ENCODE measurements at regions not wholly inside any gene's neighbourhood (a gene's known extent, or its start where the extent isn't known, plus 50 kb on each side); places are given as distances from the start of the nearest gene placed in this dataset.

DNA sequence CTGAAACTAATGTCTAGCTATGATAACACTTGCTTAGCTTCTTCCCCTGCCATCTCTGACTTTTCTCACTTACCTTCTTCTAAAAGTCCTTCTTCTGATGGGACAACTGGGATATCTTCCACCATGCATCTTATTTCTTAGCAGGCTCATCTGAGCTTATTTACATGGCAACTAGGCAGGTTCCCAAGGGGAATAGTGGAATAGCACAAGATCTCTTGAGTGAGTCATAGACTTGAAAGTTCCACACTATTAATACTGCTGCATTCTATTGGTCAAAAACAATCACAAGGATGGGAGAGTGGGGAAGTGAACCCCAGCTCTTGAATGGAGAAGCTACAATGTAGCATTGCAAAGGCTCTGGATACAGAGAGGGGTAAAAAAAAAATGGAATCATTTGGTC lies 142.1 kb downstream of the HAO1 start:
- TF ChIP-seq, protein P1, sequence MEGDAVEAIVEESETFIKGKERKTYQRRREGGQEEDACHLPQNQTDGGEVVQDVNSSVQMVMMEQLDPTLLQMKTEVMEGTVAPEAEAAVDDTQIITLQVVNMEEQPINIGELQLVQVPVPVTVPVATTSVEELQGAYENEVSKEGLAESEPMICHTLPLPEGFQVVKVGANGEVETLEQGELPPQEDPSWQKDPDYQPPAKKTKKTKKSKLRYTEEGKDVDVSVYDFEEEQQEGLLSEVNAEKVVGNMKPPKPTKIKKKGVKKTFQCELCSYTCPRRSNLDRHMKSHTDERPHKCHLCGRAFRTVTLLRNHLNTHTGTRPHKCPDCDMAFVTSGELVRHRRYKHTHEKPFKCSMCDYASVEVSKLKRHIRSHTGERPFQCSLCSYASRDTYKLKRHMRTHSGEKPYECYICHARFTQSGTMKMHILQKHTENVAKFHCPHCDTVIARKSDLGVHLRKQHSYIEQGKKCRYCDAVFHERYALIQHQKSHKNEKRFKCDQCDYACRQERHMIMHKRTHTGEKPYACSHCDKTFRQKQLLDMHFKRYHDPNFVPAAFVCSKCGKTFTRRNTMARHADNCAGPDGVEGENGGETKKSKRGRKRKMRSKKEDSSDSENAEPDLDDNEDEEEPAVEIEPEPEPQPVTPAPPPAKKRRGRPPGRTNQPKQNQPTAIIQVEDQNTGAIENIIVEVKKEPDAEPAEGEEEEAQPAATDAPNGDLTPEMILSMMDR (IDR thresholded peaks at IDR 0.05): no peak
- TF ChIP-seq POLR2A (IDR thresholded peaks at IDR 0.05): no peak

Data from Peyer's patch (tissue), 4 donors.